Esophagus squamous epithelium (tissue), 5 donors: ENCODE measurements at regions not wholly inside any gene's neighbourhood (a gene's known extent, or its start where the extent isn't known, plus 50 kb on each side); places are given as distances from the start of the nearest gene placed in this dataset.
A peak's percentile ranks its signal among the peaks of the same experiment; 100 is the strongest.

Source experiments
- DNase-seq: peaks from one replicate; lab custom pipeline; 2025; lab: John Stamatoyannopoulos, UW
- H3K27ac ChIP-seq, 4 donors: fragments of 200-600 bp; sonication (generic); one replicate each; pipeline ENCODE4 v1.5.1; 2016 to 2019; ENCODE audit warnings: mild to moderate bottlenecking in 1 of 4
- H3K27me3 ChIP-seq, 4 donors: fragments of 200-600 bp; sonication (generic); 1 replicate in 3 of 4; 2 replicates in 1 of 4; pipeline versions ENCODE4 v1.5.1 to v1.6.0; 2017 to 2021; ENCODE audit warnings: antibody characterized with exemption in 1 of 4
- H3K36me3 ChIP-seq, 3 donors: fragments of 200-600 bp; sonication (generic); one replicate each; pipeline ENCODE4 v1.5.1; 2016 to 2019
- H3K4me1 ChIP-seq, 3 donors: fragments of 200-600 bp; sonication (generic); one replicate each; pipeline ENCODE4 v1.5.1; 2017 to 2019
- H3K4me3 ChIP-seq, 4 donors: fragments of 200-600 bp; sonication (generic); 1 replicate in 3 of 4; 2 replicates in 1 of 4; pipeline ENCODE4 v1.5.1; 2016 to 2019; ENCODE audit warnings: mild to moderate bottlenecking in 2 of 4, moderate library complexity in 1 of 4
- H3K9me3 ChIP-seq, 3 donors: fragments of 200-600 bp; sonication (generic); one replicate each; pipeline ENCODE4 v1.5.1; 2016 to 2019
- CTCF ChIP-seq, 6 experiments: fragments of 450-650 bp in 4 of 6; fragments of 200-600 bp in 2 of 6; sonication (generic) in 2 of 6; IDR thresholded peaks; one replicate each; pipeline ENCODE4 v1.5.1; 2016 to 2019; ENCODE audit warnings: antibody characterized with exemption in 6 of 6, mild to moderate bottlenecking in 4 of 6, moderate library complexity in 4 of 6
- POLR2A ChIP-seq, 4 donors: fragments of 450-650 bp; IDR thresholded peaks; one replicate each; pipeline ENCODE4 v1.6.1; 2017; ENCODE audit warnings: antibody characterized with exemption in 4 of 4, mild to moderate bottlenecking in 4 of 4, moderate library complexity in 3 of 4
- WGBS, 2 donors: methylation state at CpG; one replicate each; pipeline ENCODE4 v1.1.5; 2018; 5-methylcytosine and 5-hydroxymethylcytosine counted together
- intact Hi-C: fragments of 100-400 bp; cut with DNase I; formaldehyde crosslinking; loops from one replicate; pipeline ENCODE4 v1.15.0; 2022
- donor health status: DM: yes; HTN: yes; CAD: no.

GRCh38 chr3:150309257-150309542 is 98.9 kb upstream of the TSC22D2 start:
- H3K36me3 ChIP-seq: no peaks in the 10 kb centered on the region
- no peaks in the 10 kb centered on the region for H3K27me3 ChIP-seq
- no peak for TF ChIP-seq CTCF (IDR thresholded peaks at IDR 0.05)
- no peak for TF ChIP-seq POLR2A (IDR thresholded peaks at IDR 0.05)
- H3K27ac ChIP-seq: no peak overlapping the region
- H3K4me3 ChIP-seq: no peak overlapping the region
- intact Hi-C loops: no loop called here
- H3K9me3 ChIP-seq: no peaks in the 10 kb centered on the region
- peaks cover 0 to 6% (median 0%) of the 10 kb centered on the region in 3 donors for H3K4me1 ChIP-seq
- DNase-seq: no peak

- no peak for DNase-seq
- no peaks in the 10 kb centered on the region for H3K36me3 ChIP-seq
- intact Hi-C loops: no loop called here
- no peaks in the 10 kb centered on the region for H3K9me3 ChIP-seq
- no peaks in the 10 kb centered on the region for H3K27me3 ChIP-seq
- no peak for TF ChIP-seq CTCF (IDR thresholded peaks at IDR 0.05)
- TF ChIP-seq POLR2A (IDR thresholded peaks at IDR 0.05): no peak
- peak overlapping the region in 1 of 4 donors; percentile 15 for H3K27ac ChIP-seq
- H3K4me1 ChIP-seq: peaks cover 0 to under 1% (median 0%) of the 10 kb centered on the region in 3 donors
- WGBS, 2 donors: 81% methylated on average over 12 of the region's 12 CpGs
- no peak overlapping the region for H3K4me3 ChIP-seq
Measured at GRCh38 chr3:150308481-150309256, 99.4 kb upstream of the TSC22D2 start.

GRCh38 chr3:150308037-150308319 is 100.1 kb upstream of the TSC22D2 start:
- TF ChIP-seq CTCF (IDR thresholded peaks at IDR 0.05): no peak
- DNase-seq: no peak
- Histone ChIP-seq H3K4me1 (no peaks in the 10 kb centered on the region), H3K27ac (peak overlapping the region in 1 of 4 donors; percentile 15), H3K9me3 (no peaks in the 10 kb centered on the region), H3K27me3 (no peaks in the 10 kb centered on the region), H3K4me3 (no peak overlapping the region), H3K36me3 (no peaks in the 10 kb centered on the region)
- 69 to 91% methylated on average over 4 of the region's 4 CpGs for WGBS, 2 donors
- intact Hi-C loops: no loop called here

GRCh38 chr3:150307311-150308036 is 100.6 kb upstream of the TSC22D2 start:
- Histone ChIP-seq H3K4me3 (no peak overlapping the region), H3K27me3 (no peaks in the 10 kb centered on the region), H3K27ac (no peak overlapping the region), H3K9me3 (no peaks in the 10 kb centered on the region), H3K36me3 (no peaks in the 10 kb centered on the region), H3K4me1 (no peaks in the 10 kb centered on the region)
- WGBS, 2 donors: 86 to 91% methylated on average over 6 of the region's 6 CpGs
- intact Hi-C loops: no loop called here
- no peak for TF ChIP-seq CTCF (IDR thresholded peaks at IDR 0.05)
- TF ChIP-seq POLR2A (IDR thresholded peaks at IDR 0.05): no peak
- no peak for DNase-seq

- Histone ChIP-seq H3K27ac (no peak overlapping the region), H3K9me3 (no peaks in the 10 kb centered on the region), H3K4me1 (no peaks in the 10 kb centered on the region), H3K4me3 (no peak overlapping the region), H3K27me3 (no peaks in the 10 kb centered on the region), H3K36me3 (no peaks in the 10 kb centered on the region)
- intact Hi-C loops: no loop called here
- DNase-seq: no peak
- 66 to 80% methylated on average over 5 of the region's 5 CpGs for WGBS, 2 donors
- TF ChIP-seq CTCF (IDR thresholded peaks at IDR 0.05): no peak
- TF ChIP-seq POLR2A (IDR thresholded peaks at IDR 0.05): no peak
Measured at GRCh38 chr3:150306906-150307305, 101.2 kb upstream of the TSC22D2 start.
